NCI-H510A treated with DMSO at 0.1 percent for 48 hours (cell line): ENCODE measurements at regions not wholly inside any gene's neighbourhood (a gene's known extent, or its start where the extent isn't known, plus 50 kb on each side); places are given as distances from the start of the nearest gene placed in this dataset.
A peak's percentile ranks its signal among the peaks of the same experiment; 100 is the strongest.
"Not testable (repeated sequence)": the region's sequence is repeated elsewhere in the genome, so short reads cannot be mapped to it uniquely, and the experiment has no call there.

Experiments
- DNase-seq: peaks from one replicate; lab custom pipeline; 2025; lab: John Stamatoyannopoulos, UW

DNA sequence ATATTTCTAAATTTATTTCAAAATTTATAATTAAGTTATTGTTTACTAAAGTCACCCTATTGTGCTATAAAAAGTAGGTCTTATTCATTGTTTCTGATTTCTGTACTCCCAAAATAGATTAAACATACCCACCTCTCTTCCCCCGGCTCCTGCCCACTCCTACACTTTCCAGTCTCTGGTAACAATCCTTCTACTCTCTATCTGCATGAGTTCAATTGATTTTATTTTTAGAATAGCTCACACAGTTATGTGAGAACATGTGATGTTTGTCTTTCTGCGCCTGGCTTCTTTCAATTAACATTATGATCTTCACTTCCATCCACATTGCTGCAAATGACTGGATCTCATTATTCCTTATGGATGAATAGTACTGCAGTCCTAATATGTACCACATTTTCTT lies 269.3 kb downstream of the ACTRT1 start:
- DNase-seq: no peak

DNA sequence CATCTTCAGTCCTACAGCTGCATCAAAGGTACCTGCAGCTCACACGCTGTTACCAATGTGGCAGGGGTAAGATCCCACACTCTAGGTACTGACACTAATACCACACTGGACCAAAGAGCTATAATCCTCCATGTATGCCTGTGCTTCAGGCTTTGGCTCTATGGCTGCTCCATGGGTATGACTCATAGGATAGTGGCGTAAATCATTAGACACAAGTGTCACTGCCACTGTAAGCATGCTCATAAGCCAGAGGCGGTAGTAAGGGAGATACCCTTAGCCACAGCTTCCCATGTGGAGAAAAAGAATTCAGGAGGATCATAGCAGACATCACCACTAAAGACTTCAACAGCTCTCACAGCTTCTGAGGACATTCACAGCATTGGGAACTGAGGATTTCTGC lies 287.5 kb downstream of the ACTRT1 start:
- DNase-seq: no peak

DNA sequence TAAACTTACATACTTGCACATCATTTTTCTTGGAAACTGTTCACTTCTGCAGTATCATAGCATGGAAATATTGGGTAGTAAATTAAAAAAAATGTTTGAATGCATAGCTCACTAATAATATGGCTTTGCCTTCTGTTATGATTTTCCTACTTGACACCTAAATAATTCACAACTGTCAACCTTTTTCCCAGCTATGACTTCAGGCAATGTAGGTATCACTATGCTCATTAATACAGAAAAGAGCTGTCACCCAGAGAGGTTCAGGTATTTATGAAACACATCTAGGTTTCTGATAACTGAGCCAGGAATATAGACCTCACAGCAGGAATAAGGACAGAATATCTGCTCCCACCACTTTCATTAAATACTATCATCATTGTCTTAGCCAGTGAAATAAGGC lies 289.5 kb downstream of the ACTRT1 start:
- no peak for DNase-seq

DNA sequence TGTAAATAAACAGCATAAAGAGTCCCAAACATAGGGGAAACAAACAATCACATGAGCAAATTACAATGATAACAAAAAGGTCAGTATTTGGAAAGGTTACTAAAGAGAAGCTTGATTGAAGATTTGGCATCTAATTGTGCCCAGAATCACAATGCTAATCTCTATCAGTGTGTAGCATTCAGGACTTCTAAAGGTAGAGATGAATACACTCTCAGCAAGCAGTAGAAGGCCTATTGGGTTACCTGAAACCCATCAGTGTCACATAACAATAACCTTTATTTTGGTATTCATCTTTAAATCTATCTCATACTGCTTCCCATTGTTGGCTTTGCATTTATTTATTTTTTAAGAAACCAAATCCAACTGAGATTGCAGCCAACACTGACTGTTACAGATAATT lies 319.5 kb downstream of the ACTRT1 start:
- no peak for DNase-seq

DNA sequence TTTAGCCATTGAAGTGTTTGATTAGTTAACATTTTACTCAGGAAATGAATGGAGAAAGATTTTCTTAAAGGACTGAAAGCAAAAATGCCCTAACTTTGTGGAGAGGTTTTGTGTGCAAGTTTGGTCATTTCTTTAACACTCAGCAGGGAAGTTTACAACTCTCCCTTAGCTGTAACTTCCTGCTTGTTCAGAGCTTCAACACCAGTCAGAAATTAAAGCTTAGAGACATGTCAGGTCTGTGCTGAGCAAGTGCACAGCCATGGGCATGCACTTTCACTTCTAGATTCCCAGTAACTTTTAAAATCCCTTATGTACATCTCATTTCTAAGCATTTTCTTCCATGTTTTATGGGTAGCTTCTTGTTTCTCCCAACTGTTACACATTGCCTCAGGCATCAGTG lies 326.0 kb downstream of the ACTRT1 start:
- no peak for DNase-seq

DNA sequence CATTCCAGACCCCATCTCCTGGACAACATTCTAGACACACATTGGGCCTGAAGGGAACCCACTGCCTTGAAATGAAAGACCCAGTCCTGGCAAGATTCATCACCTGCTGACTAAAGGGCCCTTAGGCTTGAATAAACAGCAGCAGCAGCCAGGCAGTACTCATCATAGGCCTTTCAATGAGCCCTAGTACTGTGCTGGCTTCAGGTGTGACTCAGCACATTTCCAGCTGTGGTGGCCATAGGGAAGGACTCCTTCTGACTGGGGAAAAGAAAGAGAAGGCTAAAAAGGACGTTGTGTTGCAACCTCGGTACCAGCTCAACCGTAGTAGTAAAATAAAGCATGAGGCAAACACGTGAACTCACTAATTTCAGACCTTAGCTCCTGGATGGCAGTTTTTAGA lies 344.0 kb downstream of the ACTRT1 start:
- DNase-seq: peak; percentile 53

DNA sequence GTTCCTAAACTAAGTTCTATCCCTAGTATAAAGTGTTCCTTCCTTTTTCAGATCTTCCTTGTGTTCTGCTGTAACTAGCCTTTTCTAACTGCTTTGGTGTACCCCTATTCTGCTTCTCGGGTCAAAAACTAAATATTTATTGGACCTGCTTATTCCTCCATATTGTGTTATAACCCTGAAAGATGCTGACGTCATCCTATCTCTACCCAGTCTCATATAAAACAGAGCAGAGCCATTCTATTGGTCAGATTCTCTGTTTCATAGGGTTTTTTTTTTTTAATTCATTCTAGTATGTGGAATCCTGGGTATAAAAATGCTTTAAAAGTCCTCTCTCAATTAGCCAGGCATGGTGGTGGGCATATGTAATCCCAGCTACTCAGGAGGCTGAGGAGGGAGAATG lies 349.7 kb downstream of the ACTRT1 start:
- no peak for DNase-seq

DNA sequence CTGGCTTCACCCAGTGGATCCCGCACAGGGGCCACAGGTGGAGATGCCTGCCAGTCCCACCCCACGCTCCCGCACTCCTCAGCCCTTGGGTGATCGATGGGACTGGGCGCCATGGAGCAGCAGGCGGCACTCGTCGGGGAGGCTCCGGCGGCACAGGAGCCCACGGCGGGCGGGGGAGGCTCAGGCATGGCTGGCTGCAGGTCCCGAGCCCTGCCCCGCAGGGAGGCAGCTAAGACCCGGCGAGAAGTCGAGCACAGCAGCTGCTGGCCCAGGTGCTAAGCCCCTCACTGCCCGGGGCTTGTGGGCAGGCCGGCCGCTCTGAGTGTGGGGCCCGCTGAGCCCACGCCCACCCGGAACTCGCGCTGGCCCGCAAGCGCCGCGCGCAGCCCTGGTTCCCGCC lies 389.3 kb downstream of the ACTRT1 start:
- DNase-seq: not testable (repeated sequence)

DNA sequence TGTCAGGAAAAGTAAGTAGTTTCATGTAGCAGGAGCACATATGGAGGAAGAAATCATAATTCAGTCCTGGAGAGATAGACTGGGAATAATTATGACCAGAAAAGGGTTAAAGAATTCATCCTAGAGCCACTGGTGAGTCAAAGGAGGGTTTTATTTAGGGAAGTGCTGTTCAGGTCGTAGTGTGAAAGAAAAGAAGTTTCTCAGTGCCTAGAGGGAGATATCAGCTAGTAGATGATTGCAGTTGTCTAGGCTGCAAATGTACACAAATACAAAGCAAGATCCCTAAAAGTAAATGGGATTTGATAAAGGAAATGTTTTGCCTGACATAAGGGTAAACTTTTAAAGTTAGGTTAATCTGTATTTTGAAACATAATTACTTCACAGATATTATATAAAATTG lies 403.2 kb downstream of the ACTRT1 start:
- DNase-seq: no peak

DNA sequence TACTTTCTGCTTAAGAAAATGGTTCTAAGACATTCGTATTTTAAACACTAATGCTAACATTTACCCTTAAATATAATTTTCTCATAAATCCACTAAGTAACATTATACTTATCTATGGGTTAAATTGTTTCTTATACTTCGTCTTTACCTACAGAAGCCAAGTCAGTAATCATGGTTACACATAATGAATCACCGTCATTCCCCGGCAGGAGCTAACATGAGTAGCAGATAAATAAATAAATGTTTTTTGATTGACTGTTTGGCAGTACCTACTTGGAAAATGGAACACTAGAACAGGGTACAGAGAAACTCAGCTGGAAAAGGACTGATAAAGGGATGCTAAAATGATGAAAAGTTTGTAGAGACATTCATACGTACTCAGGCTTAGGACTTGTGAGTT lies 430.4 kb downstream of the ACTRT1 start:
- no peak for DNase-seq

DNA sequence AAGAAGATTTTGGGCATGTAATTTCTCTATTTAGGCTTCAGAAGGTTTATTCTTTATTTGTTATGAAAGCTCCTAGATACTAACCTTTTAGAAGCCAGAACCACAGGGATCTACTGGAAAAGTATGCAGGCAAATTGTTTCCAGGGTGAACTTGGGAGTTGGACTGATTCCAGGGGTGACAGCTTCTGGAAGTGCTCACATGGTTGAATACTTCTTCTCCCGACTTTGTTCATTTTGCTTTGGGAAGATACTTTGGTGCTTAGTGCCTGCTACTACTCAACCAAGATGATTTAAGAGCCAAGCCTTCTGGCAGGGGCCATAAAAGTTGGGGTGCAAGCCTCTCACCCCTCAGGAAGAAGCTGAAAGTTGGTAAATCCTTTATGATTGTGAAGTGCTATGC lies 445.6 kb downstream of the ACTRT1 start:
- no peak for DNase-seq

DNA sequence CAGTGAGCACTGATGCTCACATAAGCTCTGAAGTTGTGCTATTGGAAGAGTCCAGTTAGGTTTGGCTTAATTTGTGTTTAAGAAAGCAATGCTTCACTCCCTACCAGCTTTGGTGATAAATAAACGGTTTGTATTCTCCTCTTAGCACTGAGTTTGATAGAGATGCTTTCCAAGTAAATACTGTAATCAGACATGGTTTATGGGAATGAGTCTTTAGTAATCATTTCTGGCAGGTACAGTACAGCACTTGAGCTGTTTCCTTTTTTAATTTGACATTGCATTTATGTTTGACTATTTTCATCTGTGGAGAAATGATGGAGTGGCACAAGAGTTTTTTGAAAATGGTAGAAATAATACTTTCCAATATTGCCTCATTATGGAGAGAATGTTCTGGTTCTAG lies 455.3 kb downstream of the ACTRT1 start:
- no peak for DNase-seq

DNA sequence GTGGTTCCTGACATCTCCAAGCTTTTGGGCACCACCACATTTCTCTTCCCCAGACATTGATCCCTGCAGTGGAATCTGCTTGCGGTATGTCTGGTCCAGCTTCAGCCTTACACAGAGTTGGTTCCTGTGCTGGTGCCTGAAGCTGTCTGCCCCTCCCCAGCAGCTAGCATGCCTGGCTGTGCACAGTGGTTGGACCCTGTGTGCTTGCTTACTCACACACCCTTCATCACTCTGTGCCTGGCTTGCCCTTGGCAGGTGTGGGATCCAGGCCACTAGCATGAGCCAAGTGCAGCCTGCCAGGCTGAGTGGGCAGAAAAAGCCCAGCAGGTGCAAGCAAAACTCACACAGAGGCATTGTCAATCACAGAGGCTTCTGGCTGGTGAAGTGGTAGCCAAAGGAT lies 473.8 kb downstream of the ACTRT1 start:
- DNase-seq: no peak

DNA sequence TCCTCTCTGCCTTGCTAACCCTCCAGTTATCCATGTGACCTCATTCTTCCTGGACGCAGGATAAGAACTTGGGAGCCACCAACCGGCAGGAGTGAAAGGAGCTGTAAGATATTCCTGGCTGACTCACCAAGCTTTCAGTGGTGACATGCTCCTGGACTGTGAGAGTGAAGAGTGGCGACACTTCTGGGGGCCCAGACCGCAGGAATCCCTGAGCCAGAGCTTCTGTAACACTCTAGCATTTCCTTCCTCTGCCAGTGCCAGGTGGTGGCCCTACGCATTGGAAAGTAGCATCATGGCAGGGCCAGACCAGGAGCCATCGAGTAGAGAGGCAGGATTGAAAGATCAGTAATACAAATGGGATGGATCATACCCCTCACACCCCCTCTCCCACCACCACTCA lies 474.3 kb downstream of the ACTRT1 start:
- no peak for DNase-seq

DNA sequence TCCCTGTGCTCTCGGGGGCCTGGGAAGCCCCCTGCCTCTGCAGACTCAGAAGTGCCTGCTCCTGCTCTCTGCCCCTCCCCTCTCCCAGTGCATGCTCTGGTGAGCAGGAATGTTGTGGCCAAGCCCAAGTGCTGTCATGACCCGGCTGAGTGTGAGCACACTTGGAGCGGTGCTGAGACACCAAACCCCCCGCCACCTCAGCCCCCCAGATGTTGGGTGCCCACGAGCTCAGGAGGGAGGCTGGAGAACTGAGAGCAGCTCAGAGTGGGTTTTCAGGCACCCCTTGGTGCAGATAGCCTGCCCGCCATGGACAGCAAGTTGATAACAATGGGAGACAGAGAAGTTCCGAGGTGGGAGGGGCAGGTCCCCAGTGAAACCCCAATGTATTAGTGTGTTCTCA lies 477.4 kb downstream of the ACTRT1 start:
- no peak for DNase-seq

DNA sequence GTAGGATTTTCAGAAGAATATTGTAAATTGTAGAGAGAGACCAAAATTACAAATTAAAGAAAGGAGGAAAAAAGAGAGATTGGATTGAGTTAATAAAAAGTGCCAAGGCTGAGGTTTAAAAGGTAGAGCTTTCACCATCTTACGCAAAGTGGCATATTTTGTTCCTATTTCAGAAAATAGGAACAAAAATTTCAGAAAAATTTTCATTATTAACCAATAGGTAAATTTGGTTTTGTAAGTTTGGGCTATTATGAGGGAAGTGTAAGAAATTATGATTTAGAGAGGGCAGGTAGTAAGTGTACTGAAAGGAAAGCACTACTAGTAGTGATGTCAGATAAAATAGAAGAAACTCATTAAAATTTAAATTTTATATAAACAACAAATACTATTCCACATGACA lies 479.7 kb downstream of the ACTRT1 start:
- no peak for DNase-seq

DNA sequence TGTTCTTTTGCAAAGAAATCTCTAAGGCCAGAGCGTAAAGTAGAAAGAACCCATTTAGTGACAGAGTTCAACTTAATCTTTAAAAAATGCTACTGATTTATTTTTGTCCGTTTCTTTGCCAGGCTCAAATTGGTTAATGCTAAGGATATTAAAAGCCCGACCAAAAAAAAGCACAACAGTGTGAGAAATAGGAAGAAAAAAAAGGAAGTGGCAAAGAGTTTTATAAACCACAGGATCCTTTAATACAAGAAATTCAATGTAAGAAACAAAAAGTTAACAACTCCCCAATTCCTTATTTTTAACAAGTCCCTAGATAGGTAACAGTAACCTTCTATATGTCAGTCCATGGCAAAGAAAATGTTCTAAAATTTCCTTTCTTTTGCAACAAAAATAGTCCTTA lies 480.4 kb downstream of the ACTRT1 start:
- DNase-seq: no peak

DNA sequence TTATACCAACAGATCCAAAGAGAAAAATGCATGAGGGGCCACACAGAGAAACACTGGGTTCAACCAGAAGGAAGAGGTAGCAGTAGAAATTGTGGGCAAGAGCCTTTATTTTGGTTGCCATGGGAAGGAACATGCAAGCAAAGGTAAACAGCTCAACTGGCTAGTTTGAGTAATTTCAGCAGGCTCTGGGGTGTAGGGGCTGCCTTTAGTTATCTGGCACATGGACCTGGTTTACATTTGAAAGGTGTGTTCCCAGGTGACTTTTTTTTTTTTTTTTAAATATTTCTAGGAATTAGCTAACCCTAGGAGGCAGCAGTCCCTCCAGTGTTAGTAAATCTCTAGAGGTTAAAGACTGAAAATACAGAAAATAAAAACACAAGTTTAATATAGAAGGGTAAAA lies 481.9 kb downstream of the ACTRT1 start:
- no peak for DNase-seq

DNA sequence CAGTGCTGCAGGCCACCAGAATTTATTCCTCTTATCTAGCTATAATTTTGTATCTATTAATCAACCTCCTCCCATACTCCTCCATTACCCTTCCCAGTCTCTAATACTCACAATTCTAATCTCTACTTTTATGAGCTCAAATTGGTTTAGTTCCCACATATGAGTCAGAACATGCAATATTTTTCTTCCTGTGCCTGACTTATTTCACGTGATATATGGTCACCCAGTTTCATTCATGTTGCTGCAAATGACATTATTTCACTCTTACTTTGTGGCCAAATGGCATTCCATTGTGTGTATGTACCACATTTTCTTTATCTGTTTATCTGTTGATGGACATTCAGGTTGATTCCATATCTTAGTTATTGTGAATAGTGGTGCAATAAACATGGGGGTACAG lies 483.5 kb downstream of the ACTRT1 start:
- no peak for DNase-seq

DNA sequence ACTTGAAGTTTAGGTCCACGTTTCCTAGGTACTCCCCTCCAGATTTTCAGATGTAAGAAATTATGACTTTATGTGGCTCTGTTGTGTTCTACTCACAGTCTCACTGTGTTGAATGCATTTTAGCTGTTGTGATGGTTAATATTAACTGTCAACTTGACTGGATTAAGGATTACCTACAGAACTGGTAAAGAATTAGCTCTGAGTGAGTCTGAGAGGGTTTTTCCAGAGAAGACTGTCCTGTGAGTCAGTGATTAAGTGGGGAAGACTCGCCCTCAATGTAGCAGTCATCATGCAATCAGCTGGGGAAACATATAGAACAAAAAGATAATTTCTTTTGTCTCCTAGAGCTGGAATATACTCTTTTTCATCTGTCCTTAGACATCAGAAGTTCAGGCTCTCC lies 493.4 kb downstream of the ACTRT1 start:
- DNase-seq: no peak

DNA sequence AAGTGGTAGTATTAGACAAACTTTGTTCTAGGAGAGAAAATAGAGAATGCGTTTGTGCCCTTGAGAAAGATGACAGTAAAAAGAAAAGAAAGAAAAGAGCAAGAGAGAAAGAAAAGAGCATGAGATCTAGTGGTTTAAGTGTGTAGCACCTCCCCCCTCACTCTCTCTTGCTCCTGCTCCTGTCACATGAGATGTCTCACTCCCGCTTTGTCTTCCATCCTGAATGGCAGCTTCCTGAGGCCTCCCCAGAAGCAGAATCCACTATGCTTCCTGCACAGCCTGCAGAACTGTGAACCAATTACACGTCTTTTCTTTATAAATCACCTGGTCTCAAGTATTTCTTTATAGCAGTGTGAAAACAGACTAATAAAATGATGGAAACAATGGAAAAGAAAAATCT lies 499.6 kb downstream of the ACTRT1 start:
- DNase-seq: no peak

DNA sequence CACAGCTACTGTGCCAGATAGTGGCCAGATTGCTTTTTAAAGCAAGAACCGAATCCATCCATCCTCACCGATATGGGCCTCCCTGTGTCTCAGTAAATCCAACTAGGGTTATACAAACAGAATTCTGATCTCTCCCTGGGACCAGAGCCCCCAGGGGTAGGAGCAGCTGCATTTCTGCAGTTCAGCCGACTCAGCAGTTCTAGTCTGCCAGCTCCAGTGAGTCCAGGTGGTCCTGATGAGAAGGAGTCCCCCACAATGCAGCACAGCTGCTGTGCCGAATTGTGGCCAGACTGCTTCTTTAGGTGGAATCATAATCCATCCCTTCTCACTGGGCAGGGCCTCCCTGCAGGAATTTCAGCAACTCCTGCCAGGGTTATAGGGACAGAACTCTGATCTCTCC lies 532.9 kb downstream of the ACTRT1 start:
- DNase-seq: no peak

DNA sequence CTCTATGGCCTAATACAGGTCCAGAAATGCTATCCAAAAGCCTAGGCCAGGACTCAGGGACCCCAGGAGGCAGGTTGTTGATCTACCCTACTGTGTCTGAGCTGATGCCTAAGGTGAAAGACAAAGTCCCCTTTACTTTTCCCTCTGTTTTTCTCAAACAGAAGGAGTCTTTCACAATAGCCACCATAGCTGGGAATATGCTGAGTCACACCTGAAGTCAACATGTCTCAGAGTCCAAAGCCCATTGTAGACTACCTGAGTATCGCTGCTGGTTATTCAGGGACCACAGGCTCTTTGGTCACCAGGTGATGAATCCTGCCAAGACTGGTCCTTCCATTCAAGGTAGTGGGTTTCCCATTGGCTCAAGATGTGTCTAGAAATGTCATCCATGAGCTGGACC lies 562.2 kb downstream of the ACTRT1 start:
- DNase-seq: no peak

DNA sequence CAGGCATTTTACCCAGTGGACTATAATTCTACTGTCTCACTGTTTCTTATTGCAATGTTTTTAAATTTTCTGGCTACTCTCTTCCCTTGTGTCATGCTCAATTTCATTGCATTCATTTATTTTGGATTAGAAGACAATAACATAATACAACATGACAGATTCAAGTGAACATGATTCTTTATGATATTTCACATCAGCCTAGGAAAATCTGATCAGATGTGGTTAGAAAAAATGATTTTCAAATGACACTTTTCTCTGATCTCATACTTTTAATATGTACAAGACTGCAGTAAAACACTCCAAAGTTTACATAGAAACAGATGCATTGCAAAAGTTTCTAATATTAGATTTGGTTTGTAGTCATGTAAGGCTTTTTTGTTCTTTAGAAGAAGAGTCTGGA lies 586.0 kb downstream of the ACTRT1 start:
- DNase-seq: no peak

DNA sequence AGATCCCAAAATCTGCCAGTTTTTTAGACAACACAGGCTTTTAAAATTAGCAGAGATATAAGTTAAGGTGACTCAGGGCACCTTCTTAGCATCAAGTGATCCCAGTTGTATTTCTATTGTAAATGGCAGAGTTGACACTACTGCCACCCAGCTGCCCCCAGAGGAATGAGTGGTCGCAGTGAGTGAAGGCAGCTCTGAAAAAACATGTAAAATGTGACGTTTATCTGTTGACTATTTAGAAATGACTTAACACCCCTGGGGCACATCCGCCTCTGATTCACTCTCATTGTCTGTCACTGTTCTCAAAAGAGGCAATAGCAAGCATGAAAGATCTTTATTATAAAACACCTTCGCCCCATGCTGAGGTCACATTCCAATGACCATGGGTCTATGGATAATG lies 592.4 kb downstream of the ACTRT1 start:
- DNase-seq: no peak
